Fibroblast of pulmonary artery (primary cell): ENCODE measurements at regions not wholly inside any gene's neighbourhood (a gene's known extent, or its start where the extent isn't known, plus 50 kb on each side); places are given as distances from the start of the nearest gene placed in this dataset.

Source experiments
- DNase-seq: peaks from one replicate; pipeline ENCODE4 v3.0.0-alpha.2; 2010; ENCODE audit warnings: low read depth
- H3K4me3 ChIP-seq: replicated peaks from 2 replicates; pipeline ENCODE4 v1.5.1; 2011; ENCODE audit warnings: low read depth, mild to moderate bottlenecking, control low read depth, low read length, moderate library complexity
- TF ChIP-seq, protein P1 (sequence below): IDR thresholded peaks from 2 replicates; pipeline ENCODE4 v1.5.1; 2011; ENCODE audit warnings: mild to moderate bottlenecking, control low read depth, low read length, inconsistent platforms; ENCODE audit errors: missing control alignments

DNA sequence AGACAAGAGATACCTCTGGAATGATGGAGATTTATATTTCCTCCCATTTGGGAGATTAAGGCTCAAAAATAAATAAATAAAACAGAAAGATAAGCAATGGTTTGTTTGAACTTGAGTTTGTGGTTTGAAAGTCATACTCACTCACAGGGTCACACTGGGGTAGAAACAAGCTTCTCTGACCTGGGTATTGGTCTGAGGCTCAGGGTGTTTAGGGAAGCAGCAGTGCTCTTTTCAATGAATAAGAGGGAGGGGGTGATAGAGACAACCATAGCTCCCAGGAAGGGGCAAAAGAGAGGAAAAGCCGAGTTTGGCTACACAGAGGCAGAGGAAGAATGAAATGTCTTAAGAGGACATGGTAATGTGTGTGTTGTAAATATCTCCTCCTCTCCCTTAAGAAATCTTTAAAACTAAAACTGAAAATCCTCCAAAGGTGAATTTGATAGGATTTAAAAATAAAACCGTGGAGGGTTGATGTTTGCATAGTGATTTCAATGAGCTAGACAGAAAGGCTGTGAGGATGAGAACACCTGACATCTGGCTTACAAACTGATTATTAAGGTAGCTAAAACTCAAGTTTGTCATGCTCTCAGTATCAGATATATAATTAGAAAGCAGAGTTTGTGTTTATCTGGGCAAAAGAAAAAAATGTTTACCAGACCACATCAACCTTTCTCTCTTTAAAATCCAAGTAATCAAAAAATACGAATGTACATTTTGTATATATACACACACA lies 159.9 kb upstream of the TMEFF2 start:
- no peak for DNase-seq
- TF ChIP-seq, protein P1, sequence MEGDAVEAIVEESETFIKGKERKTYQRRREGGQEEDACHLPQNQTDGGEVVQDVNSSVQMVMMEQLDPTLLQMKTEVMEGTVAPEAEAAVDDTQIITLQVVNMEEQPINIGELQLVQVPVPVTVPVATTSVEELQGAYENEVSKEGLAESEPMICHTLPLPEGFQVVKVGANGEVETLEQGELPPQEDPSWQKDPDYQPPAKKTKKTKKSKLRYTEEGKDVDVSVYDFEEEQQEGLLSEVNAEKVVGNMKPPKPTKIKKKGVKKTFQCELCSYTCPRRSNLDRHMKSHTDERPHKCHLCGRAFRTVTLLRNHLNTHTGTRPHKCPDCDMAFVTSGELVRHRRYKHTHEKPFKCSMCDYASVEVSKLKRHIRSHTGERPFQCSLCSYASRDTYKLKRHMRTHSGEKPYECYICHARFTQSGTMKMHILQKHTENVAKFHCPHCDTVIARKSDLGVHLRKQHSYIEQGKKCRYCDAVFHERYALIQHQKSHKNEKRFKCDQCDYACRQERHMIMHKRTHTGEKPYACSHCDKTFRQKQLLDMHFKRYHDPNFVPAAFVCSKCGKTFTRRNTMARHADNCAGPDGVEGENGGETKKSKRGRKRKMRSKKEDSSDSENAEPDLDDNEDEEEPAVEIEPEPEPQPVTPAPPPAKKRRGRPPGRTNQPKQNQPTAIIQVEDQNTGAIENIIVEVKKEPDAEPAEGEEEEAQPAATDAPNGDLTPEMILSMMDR = no peak
- H3K4me3 ChIP-seq = no peak overlapping the region

DNA sequence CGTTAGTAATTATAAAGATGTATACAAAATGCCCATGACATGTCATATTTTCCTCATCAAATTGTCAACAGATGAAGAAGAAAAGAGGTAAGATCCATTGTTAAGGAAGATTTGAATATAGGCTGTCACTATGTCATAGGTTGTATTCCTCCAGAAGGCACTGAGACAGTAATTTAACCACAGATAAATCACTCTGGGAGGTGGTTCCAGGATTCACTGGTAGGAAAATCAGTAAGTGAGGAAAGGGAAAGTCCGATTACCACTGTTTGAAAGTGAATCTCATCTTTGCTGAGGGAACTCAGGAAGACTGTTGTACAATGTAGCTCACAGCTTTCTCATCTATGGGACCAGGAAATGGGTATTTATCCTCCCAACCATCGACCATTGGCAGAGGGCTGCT lies 152.8 kb upstream of the TMEFF2 start:
- no peak overlapping the region for H3K4me3 ChIP-seq
- TF ChIP-seq, protein P1 = no peak
- no peak for DNase-seq

DNA sequence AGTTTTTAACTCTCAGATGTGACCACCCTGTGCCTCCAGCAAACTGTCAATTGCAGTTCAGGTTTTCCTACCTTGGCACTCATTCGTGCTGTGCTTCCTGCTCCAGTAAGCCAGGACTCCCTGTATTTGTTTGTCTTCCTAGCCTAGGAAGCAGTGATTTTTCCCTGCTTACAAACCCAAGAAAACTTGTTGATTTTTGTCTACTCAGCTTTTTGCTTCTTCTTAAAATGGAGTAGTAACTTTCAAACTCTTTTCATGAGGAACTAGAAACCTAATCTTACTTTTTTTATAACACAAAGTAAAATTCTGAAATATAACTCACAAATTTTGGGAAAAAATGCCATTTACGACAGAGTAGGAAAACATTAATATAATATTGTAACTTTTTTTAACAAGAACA lies 150.6 kb upstream of the TMEFF2 start:
- DNase-seq = no peak
- no peak overlapping the region for H3K4me3 ChIP-seq
- TF ChIP-seq, protein P1 = no peak

DNA sequence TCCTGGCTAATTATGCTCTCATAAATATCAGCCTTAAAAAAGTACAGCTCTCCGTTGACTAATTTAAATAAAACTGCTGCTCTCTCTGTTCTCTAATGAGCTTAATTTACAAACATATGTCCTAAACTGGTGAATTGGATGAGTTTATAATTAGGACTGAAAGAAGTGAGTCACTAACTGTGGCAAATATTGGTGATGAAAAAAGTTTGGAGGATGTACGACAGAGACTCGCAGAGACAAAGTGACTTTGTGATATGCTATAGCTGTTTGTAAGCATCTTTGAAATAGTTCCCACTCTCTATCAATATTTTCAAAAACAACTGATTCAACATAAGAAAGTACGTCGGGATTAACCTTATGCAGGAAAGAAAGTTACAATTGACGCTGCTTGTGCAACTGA lies 138.9 kb upstream of the TMEFF2 start:
- DNase-seq = no peak
- H3K4me3 ChIP-seq = no peak overlapping the region
- TF ChIP-seq, protein P1 = no peak

DNA sequence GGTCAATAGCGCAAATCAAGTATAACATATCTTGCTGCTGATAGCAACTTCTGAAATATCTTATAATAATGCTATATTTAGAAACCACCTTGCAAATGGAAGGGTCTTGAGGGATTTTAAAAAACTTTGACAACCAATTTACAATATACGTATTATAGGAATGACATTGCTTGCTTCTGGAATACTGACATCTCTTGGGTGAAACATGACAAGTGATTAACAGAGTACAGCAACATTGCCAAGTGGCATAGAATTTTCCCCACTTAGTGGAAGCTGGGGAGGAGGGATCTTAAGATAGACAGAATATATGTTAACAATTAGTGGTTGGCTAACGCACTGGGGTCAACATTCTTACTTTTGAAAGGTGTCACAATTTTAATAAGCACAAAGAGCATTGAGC lies 133.6 kb upstream of the TMEFF2 start:
- no peak overlapping the region for H3K4me3 ChIP-seq
- no peak for DNase-seq
- TF ChIP-seq, protein P1 = no peak

DNA sequence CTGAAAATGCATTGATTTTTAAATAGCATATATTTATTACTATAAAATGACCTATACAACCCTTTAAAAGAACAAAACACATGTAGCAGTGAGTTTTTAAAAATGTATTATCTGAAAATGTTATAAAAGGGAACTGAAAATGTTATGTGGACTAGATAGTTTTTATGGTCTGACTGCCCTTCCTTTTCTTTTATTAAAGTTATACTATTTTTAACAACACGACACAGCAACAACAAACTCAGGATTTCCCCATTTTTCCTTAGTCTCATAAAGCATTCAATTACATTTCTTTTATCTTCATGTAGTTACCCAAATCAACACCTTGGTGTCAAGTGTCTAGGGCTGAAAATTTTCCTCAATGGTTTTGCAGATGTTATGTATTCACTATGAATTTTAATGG lies 132.8 kb upstream of the TMEFF2 start:
- H3K4me3 ChIP-seq = no peak overlapping the region
- no peak for DNase-seq
- TF ChIP-seq, protein P1 = no peak

DNA sequence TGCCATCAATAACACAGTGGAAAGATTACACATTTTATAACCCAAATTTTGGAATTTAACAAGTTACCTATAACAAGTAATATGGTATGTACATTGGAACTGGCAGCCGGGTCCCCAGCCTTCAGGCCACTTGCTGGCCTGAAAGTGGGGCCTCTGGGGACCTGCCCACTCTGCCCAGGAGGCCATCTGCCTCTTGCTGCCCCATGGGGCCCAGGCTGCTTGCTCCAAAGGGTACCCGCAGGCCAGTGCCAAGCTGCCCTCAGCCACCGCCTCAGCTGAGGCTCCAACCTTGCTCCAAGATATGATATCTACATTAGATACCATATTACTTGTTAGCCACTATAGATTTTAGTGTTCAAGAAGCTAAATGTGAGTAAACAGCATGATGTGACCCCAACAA lies 120.8 kb upstream of the TMEFF2 start:
- no peak overlapping the region for H3K4me3 ChIP-seq
- DNase-seq = no peak
- TF ChIP-seq, protein P1 = no peak
